Activated CD4-positive, alpha-beta T cell treated with anti-CD3 and anti-CD28 coated beads, Interleukin-10, Interleukin-2, amounts not matched to agents 100 ng/mL and 50 ng/mL, durations not matched to agents 16 hours and 8 hours (primary cell): ENCODE measurements at regions not wholly inside any gene's neighbourhood (a gene's known extent, or its start where the extent isn't known, plus 50 kb on each side); places are given as distances from the start of the nearest gene placed in this dataset.
"Not testable (repeated sequence)": the region's sequence is repeated elsewhere in the genome, so short reads cannot be mapped to it uniquely, and the experiment has no call there.

Experiments
- DNase-seq: peaks from one replicate; pipeline ENCODE4 v3.0.0-alpha.2; 2020

DNA sequence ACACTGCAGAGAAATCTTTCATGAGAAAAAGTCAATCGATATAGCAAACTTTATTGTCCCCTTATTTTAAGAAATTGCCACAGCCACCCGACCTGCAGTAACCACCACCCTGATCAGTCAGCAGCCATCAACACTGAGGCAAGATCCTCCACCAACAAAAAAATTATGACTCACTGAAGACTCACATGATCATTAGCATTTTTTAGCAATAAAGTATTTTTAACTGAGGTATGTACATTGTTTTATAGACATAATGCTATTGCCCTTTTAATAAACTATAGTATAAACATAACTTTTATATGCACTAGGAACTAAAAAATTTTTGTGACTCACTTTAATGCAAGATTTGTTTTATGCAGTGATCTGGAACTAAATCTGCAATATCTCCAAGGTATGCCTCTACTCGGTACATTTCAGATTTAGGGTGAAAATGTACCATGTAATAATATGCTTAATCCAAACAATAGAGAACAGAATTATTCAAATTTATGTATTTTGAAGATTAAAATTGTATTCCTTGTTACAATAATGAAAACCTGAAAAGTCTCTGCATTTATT, 79.2 kb upstream of the CEP126 start:
- no peak for DNase-seq

DNA sequence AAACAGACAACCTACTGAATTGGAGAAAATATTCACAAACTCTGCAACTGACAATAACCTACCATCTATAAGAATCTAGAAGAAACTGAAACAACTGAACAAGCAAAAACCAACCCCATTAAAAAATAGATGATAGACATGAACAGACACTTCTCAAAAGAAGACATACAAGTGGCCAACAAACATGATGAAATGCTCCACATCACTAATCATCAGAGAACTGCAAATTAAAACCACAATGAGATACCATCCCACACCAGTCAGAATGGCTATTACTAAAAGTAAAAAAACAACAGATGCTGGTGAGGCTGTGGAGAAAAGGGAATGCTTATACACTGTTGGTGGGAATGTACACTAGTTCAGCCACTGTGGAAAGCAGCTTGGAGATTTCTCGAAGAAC, 84.3 kb upstream of the CEP126 start:
- DNase-seq, result not testable (repeated sequence)

DNA sequence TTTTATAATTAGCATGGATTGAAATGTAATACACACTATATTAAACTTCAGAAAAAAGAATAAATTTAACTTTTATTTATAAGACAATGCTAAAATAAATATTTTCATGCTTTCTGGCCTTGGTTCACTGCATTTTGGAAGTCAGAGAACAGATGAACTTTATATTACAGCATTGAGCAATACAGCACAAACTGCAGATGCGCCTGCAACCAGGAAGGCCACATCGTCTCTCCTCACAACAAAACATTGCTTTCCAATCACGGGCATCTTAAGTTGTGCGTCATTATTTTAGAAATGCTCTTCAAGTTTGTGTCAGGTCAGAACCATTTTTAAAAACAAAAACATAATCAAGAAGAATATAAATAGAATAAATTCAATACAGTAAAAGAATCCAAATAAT, 89.3 kb upstream of the CEP126 start:
- DNase-seq, result no peak

DNA sequence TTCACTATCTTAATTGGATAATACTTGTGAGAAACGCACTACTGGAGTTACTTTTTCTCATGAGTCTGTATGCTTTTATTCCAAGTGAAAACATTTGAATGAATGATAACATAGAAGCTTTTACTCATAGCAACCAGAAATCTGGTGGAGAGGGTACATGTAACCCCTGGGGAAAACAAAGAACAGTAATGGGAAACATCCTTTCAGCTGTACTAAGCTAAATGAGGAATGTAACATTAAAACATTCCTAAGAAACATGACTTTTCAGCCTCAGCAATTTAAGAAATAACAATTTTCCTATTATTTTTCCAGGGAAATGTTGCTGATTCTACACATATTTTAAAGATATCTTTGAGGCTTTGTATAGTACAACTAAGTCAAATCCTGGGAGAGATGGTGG, 97.2 kb upstream of the CEP126 start:
- no peak for DNase-seq

DNA sequence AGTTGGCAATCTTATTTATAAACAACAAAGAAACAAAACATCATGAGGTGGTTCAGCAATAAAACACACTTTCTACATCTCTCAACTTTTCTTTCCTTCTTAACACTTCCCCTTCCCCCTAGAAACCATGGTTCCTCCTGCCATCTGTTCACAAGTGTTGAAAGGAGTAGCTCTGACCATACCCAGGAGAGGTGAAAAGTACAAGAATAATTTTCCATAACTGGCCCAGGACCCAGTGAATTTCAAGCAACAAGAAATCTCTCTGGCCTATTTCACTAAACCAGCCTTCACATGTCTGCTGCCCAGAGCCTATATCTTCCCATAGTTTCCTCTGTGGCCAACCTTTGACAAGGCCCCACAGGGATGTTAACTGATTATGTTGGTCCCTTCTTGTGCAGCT, 98.2 kb upstream of the CEP126 start:
- DNase-seq, result no peak

DNA sequence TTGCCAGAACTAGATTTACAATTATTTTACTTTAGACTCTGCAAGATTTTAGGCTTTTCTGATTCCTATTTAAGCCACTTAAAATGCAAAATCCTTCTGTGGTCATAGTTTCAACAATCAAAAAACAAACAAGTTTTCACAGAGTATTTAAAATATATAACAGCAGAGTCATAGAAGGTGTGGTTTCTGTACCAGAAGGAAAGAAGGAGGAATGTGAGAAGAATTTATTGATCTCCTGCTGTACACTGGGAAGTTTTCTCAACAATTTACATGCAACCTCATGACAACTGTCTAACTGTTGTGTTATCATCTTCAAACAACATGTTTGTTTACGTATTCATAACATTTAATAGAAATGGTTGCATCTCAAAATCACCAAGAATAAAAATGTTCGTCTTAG, 102.3 kb upstream of the CEP126 start:
- no peak for DNase-seq

DNA sequence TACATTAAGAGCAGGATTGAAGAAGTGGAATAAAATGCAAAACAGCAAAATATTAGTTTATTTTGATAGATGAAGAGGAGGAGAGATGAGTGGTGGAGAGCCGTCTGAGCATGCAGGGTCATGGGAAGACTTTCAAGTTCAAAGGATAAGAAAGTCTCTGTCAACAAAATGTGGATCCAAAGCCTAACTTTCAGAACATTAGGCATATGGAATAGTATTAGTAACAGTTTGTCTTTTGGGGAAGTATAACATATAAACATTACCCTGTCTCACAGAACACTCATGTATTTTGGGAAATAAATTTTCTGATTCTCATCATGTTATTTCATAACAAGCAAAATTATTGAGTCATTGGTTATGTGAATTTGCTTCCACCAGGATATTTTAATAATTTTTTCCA, 104.3 kb upstream of the CEP126 start:
- DNase-seq, result no peak

DNA sequence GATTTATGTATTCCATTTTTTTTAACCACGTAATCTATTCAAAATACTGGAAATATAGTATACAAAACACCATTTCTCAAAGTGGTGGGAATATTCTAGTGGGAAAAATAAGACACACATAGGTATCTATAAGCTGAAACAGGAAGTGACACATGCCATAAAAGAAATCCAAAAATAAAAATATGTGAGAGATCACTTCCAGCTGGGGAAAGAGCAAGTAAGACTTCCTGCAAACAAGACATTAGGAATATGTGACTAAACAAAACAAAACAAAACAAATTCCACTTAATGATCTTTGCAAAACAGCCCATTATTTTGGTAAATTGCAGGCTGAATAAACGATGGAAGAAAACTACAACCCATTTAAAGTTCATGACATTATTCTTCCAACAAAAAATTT, 107.3 kb upstream of the CEP126 start:
- DNase-seq, result no peak

DNA sequence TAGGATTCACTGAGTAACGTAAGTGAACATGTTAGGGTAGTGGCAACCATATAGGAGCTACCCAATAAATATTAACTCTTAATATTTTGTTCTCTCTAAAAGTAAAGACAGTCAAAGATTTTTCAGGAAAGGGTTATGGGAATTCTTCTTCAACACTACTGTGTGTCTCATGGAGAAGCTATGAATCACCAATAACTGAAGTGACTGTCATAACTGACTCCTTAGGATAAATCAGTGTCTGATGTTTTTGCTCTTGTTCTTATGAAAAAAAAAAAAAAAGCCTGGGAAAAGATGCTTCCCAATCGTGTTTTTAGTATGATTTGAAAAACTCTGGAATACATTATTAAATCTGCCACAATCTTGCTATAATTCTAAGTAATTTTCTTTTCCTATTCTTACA, 111.2 kb upstream of the CEP126 start:
- DNase-seq, result no peak

DNA sequence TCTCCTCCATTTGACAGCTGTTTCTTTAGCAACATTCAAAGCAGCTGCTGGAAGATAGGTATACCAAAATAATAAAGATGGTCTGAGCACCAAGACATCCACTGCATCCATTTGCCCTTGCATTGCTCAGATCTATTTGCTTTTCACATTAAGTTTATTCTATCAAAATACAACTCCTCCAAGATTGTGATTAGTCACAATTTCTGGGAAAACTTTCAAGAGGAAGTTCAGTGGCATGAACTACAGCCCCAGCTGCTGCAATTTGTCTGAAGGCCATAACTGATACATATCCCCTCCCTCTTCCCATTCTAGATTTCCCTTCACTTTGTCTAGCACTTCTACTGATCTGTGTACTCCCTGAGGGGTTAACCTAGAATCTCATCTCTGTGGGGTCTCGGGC, 117.5 kb upstream of the CEP126 start:
- no peak for DNase-seq

DNA sequence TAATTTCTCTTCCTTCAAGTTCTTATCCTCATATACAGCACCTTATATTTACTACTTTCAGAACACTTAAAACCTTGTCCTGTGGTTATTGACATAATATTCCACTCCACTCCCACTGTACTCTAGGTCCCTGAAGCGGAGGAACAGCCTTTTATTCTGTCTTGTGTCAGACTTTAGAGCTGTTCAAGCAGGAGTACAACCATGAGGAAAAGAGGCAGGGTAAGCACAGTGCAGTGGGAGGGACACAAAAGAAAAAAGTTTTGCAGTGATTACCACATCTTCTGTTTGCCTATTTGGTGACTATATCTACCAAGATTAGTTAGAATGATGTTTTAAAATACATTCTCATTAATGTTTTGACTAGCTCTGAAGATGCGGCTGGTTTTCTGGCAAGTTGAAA, 122.0 kb upstream of the CEP126 start:
- peak; percentile 0 for DNase-seq

DNA sequence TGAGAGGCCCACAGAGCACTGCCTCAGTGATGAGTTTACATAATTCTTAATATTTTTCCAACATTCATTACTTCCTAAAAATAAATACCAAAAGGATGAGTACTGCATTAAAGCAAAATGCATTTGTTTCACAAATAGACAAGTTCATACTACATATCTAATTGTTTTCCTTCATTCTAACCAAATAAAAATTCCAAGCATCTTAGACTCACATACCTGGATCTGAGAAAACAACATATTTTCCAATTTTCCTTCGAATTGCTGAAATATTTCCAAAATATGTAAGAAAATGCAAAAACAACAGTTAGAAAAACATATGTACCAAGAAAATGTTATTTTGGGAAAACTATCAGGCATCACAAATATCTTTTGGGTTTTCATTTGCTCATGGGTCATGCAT, 127.9 kb upstream of the CEP126 start:
- DNase-seq, result no peak

DNA sequence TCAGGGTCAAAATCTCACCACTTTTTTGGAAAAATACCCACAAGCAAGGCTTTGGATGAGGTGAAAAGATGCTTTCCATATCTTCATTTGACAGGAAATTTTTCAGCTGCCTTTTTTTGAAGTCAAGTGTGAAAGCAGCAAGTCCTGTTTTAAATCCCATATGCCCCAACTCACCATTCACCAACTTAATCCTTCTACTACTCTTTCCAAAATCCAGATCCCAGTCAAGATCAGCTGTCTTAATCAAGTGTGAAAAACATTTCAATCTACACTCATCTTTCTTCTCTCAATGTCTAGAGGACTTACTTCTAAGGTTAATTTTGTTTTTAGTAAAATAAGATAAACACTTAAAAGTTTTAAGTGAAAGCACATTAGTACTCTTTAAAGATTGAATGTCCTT, 128.4 kb upstream of the CEP126 start:
- no peak for DNase-seq

DNA sequence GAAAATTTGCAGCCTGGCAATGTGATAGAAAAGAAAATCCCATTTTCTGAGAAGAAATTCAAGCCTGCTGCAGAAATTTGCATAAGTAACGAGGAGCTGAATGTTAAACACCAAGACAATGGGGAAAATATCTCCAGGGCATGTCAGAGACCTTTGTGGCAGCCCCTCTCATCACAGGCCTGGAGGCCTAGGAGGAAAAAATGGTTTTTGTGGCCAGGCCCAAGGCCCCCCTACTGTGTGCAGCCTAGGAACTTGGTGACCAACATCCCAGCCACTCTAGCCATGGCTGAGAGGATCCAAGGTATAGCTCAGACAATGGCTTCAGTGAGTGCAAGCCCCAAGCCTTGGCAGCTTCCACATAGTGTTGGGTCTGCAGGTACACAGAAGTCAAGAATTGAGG, 135.6 kb upstream of the CEP126 start:
- not testable (repeated sequence) for DNase-seq

DNA sequence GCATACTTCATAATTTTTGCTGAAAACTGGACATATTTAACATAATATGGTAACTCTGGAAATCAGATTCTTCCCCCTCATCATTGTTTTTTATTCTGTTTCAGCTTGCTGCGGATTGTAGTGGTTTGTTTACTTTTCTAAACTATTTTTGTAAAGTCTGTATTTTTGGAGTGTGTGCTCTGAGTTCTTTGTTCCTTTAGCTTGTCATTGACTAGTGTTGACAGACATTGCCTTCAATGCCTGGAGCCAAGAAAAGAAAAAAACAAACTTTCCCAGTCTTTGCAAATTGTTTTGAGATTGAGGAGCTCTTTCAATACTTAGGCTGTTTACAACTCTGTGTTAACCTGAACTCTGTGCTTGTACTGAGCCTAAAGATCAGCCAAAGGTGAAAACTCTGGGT, 137.3 kb upstream of the CEP126 start:
- DNase-seq, result no peak

DNA sequence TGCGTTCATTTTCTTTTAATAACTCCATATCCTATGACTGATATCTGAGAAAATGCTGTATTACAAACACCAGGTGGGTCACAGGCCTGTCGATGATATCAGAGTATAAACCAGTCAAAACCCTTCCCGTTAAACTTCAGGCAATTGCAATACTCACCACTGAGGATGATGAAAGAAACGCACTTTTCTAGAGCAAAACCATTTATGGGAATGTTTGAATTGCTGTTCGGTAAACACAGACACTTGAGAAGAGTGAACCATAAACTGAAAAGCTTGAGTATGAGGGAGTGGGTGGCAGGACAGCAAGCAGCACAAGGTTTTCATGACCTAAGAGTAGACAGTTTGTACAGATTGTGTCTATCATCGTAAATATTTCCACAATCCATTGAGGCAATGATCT, 139.8 kb upstream of the CEP126 start:
- DNase-seq, result no peak

DNA sequence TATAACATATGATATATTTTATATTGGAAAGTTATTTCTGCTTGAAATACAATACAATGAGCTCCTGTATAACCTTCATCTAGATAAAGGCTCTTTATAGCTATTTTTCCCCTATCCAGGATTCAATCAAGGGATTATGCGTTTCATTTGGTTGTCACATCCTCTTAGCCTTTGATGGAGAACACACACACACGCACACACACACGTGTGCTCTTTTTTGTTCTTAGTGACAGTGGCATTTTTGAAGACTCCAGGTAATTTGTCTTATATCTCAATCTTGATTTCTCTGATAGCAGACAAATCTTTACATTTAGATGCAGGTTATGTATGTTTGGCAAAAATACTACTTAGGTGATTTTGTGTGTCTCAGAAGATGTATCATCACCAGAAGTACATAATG, 144.2 kb upstream of the CEP126 start:
- DNase-seq, result no peak

DNA sequence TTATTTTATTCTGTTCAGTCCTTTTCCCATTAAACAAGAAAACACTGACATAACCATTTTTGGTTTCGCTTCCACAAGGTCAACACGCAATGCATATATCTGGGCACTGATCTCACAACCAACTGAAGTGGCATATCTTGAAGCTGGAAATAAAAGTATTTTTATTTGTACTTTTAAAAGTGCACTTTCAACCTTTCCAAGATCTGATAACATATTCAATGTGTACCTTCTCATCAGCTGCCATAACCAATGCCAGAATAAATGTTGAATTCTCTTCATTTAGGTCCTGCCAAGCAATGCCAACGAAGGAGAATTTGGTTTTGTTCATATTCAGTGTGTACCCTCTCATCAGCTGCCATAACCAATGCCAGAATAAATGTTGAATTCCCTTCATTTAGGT, 148.9 kb upstream of the CEP126 start:
- no peak for DNase-seq

DNA sequence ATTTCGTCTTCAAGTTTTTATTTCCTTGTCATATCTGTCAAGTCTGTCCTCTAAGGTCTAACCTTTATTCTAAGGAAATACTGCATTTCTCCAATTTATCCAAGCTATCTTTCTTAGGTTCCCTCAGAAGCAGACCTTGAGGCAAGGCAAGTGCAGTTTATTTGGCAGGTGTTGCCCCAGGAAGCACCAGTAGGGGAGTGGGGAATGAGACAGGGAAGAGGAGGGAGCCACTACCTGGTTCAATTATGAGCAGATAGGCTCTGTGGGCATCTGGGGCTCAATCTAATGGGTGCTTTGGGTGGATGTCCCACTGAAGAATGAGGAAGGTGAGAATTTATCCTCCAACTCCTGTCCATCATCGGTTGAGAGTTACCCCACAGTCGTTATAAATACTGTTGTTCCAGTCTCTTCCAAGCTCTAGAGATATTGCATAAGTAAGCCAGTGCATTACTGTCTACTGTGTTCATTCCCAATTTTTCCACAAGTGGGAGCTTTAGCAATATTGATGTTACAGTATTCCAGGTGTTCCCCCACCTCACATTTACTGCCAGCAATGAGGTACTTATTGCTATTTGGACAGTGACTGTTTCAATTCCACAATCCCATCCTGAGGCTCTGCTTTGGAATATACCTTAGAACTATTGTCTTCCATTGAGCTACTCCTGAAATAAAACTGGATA, 154.9 kb upstream of the CEP126 start:
- no peak for DNase-seq

DNA sequence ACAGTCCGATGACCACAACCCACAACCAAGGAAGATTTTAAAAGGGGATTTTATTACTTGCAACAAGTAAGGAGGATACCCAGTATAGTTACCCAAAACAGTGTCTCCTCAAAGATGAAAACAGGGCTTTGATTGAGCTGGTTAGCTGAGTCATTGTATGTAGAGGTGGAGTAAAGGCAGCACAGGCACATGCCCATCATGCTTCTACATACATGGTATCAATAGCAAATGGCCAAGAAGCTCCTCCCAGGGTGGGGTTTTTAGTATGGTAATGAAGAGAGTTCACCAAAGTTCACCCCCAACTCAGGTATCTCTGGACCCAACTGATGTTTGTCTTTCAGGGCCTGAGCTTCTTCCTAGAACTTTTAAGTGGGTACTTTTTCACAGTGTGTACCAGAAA, 157.1 kb upstream of the CEP126 start:
- DNase-seq, result no peak

DNA sequence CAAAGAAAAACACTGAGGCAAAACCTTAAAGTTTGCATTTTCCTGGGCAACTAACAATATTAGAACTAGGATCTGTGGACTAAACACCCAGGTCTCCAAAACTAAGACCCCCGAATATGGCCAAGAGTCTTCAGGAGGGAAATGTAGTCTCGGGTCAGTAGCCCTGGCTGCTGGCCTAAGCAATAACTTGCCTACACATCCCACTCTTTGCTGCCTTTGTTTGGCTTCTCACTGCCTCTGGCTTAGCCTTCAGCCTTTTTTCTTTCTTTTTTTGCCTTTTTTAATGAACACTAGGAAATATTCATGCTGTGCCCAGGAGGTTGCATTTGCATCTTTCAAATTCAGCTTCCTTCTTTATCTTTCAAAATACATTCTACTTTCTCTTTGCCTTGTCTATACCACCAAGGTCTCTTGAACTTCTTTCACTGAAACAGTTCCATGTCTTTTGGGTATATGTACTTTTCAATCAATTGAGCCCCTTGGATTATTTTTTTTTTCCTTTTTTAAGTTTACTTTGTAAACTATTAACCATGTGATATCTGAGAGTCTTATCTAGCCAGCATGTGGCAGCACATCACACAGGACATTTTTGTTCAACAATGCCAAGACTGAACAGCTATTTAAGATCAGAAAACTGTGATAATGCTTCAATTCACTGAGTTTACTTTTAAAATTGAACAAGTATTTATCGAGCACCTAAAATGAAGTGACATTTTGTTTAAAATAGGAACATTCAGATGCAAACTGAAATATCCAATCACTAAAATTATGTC, 165.0 kb upstream of the TRPC6 start:
- DNase-seq, result no peak

DNA sequence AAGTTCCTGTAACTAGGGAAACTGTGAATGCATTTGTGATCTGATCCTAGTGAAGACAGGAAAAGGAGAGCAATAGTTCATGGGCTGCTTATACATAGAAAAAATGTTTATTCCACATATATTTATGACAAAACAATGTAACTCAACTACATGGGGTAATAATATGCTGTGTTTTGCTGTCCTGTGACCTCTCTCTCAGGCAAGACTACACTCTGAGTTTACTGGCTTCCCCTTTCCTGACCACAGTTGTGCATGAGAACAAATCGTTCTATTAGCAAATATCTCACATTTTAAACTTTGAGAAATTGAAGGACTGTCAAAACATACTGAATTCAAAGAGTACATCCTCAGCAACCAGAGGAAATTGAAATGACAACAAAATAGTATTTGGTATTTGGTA, 161.9 kb upstream of the TRPC6 start:
- DNase-seq, result no peak

DNA sequence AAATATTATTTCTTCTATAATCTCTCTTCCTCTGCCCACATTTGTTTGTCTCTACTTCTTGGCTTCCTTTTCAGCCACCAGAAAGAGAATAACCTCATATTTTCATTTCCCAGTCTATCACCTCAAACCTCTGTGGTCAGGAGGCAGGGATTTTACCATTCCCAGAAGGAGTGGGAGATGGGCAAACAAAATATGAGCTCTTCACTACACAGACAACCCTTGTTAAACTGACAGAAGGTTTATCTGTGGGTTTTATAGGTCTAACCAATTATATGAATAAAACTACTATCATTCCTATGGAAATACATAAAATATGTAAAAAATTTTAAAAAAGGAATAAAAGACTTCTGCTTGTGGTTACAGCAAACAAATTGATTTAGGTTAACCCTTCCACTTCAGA, 160.0 kb upstream of the TRPC6 start:
- no peak for DNase-seq

DNA sequence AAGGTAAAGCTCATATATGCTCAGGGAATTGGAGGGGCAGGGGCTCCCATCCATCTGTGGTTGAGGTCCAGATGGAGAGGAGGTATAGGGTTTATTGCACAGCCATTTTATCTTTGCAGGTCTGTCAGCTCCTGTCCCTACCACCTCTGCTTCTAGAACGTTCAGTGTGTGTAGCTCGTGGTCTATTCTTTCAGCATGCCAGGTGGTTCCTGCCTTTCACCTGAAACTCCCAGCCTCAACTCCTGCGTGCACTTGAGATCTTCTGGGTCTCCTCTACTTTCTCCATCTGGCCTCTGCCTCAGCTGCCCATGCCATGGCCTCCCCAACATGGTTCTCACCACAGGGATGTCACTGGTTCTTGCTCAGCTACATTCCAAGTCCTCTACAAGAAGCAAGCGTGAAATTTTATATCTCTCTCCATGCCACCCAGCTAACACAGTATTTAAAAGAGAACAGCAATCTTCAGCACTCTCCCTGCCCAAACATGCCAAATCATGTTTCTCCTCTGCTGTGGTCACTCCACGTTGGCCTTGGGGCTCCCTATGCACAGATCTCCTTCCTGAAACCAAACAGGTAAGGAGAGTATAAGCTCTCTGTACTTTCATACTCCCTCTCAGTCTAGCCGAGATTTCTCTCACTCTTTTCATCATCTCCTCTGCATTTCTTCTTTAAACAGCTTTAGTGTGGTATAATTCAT, 157.8 kb upstream of the TRPC6 start:
- no peak for DNase-seq
